ENCODE measurements at regions not wholly inside any gene's neighbourhood (a gene's known extent, or its start where the extent isn't known, plus 50 kb on each side); places are given as distances from the start of the nearest gene placed in this dataset.
"Not testable (repeated sequence)": the region's sequence is repeated elsewhere in the genome, so short reads cannot be mapped to it uniquely, and the experiment has no call there.

DNA sequence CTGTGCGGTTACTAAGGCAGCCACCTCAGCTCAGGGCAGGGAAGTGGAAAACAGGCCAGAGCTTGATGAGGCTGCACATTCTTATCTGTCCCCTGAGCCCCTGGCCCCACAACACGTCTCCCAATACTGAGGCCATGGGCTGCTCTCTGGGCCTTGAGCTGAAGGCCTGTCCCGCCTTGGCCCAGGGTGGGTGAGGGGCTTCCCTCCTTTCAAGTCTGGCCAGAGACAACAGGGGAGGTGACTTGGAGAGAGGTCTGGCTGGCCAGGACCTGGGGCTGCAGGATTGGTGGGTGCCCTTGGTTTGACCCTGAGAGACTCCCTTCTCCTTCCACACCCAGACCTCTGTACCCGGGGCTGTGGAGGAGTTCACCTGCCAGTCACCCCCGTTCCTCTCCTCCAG, 563.8 kb downstream of the PTPRU start:
- DNase-seq (ENCODE audit: low spot score) = no peak

DNA sequence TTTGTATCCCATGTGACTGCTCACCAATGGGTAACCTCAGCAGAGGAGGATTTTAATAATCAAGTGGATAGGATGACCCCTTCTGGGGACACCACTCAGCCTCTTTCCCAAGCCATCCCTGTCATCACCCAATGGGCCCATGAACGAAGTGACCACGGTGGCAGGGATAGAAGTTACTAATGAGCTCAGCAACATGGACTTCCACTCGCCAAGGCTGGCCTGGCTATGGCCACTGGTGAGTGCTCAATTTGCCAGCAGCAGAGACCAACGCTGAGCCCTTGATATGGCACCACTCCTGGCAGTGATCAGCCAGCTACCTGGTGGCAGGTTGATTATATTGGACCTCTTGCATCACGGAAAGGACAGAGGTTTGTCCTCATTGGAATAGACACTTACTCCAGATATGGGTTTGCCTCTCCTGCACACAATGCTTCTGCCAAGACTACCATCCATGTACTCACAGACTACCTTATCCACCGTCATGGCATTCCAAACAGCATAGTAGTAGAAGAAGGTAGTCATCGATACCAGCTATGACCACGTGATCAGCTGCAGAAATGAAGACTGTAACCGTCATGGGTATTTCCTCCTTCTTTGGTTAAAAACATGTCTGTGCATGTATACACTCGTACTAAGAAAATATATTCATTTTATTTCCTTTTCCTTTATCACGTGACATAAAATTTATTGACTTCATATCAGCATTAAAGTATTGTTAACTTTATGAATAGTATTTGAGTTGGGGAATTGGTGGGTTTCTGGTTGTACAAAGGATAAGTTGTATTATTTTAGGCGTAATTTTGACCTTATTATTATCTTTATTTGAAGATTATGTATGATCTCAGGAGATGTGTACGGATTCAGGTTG, 562.6 kb downstream of the PTPRU start:
- DNase-seq (ENCODE audit: low spot score) = no peak

DNA sequence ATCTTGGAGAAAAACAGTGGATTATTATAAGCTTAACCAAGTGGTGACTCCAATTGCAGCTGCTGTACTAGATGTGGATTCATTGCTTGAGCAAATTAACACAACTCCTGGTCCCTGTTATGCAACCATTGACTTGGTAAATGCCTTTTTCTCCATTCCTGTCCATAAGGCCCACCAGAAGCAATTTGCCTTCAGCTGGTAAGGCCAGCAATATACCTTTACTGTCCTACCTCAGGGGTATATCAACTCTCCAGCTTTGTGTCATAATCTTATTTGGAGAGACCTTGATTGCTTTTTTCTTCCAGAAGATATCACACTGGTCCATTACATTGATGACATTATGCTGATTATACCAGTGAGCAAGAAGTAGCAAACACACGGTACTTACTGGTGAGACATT, 560.8 kb downstream of the PTPRU start:
- DNase-seq (ENCODE audit: low spot score) = not testable (repeated sequence)

DNA sequence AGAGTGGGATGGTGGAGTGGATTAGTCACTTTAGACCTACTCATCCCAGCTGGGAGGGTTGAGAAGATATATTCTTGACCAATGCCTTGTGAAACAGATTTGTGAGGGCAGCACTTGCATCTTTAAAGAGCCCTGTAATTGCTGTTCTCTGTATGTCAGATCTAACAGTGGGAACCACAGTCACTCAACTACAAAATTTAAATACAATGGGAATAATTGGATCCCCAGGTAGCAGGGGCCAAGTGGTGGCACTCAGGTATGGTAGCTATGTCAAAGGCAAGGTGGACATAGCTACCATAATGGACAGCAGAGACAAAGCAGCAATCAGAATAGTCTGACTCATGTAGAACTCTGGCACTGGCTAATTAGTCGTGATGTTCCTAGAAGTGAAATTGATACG, 559.6 kb downstream of the PTPRU start:
- DNase-seq (ENCODE audit: low spot score) = not testable (repeated sequence)

DNA sequence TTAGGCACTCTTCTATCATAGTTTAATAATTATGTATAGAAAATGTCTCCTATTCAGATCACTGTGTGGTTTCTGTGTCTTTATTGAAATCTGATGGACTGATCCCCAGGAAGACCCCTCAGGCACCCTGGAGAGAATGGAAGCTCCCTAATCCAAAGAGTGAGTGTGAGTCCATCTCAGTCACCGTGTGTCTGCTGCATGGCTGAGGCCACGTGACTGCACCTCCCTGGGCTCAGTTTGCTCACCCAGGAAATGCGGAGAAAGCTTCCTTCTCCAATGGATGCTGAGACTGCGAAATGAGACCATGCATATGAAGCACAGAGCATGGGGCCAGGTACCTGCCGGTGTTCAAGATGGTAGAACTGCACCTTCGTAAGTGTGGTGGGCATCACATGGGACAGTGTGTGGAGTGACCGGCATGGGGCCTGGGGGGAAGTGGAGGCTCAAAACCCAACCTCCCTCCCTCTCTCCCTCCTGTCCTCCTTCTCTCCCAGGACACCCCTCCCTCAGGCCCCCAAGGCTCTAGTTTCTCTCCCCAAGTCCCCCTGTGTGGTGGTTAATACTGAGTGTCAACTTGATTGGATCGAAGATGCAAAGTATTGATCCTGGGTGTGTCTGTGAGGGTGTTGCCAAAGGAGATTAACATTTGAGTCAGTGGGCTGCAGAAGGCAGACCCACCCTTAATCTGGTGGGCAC, 557.5 kb downstream of the PTPRU start:
- no peak for DNase-seq (ENCODE audit: low spot score)

DNA sequence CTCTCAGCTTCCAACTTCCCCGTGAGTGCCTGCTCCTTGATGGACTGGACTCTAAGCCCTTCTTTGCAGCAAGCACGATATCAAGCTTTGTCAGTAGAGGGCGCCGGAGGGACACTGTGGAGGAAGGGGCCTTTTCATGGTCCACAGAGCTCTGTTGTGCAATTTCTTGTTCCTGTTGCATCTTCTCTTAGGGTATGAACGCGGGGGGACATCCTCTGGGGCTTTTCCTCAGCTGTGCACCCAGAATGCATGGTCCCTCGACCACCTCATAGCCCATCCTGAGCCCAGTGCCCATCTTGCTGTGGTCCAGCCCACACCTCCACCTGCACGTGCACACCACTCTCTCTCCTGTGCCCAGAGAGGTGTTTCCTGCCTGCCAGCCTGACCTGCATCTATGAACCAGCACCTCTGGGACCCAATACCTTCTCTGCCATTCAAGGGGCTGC, 556.8 kb downstream of the PTPRU start:
- peak; percentile 34 for DNase-seq (ENCODE audit: low spot score)

DNA sequence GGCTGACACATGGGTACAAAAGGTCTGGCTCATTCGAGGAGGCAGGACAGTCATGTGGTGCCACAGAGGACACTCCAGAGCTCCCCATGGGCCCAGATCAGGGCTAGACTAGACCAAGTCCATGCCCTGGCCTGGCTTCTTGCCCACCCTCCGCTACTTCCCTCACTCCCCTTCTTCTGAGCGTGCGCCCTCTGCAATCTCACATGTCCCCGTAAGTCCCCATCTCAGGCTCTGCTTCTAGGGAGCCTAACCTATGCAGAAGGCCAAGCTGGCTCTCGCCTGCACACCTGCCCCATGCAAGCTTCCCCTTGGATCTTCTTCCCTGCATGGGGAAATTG, 553.6 kb downstream of the PTPRU start:
- no peak for DNase-seq (ENCODE audit: low spot score)

DNA sequence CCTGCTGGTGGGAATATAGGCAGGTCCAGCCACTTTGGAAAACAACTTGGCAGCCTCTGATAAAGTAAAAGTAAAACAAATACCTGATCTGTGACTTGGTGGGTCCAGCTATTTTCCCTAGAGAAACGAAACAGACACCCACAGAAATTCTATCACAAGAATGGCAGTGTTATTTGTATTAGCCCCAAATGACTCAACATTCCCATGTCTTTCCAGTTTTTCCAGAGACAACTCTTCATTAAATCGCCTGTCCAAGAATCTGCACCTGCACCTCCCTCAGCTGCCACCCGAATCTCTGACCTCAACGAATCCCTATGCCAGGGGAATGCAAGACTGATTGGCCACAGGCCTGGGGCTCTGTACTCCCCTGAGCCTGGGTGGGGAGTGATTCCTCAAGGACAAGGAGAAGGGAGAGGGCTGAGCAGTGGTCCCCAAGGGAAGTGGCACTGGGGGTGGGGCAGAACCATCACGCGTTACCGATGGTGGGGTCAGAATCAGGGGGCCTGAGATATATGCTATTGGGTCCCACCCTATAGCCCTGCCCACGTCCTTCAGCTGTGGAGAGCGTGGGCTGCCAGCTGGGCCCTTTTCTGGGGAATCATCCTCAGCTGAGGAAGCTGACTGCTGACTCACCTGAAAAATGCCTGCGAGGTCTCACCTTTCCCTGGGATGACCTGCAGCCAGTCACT, 553.0 kb downstream of the PTPRU start:
- no peak for DNase-seq (ENCODE audit: low spot score)

DNA sequence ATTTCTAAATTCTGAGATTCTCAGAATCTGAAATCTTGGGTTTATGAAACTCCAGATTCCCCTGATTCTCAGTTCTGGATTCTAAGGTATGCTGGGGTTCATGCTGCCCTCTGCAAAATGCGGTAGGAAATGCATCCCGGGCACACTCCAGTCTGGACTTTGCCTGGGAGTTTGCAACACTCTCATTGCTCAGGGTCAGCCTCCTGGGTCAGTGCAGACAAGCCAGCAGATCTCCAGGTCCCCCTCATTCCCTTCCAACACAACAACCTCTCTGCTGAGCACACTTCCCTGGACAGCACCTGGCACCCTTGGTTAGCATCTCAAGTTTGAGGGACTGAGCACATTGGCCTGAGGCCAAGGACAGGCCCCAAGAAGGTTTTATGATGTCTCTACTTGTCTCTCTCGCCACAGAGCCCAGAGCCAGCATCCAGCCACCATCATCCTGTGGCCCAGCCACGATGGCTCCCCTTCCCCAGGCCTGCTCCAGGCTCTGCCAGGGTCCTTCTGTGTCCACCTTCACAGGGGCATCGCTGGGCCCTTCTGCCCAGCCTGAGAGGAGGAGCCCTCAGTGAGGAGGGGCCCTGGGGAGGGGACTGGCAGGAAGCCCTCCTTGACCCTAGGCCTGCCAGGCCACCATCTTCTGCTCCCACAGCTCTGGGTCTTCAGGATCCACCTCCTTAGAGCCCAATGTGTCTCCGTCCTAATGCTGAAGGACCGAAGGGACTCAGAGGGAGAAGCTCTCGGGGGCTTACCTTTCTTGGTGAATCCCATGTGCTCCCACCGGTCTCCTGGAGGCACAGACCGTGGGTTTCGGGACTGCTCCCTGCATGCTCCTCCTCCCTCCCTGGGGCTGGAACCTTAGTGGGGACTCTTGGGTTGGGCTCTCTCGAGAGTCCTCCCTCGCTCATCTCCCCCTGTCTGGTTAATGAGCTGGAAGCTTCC, 550.7 kb downstream of the PTPRU start:
- no peak for DNase-seq (ENCODE audit: low spot score)

DNA sequence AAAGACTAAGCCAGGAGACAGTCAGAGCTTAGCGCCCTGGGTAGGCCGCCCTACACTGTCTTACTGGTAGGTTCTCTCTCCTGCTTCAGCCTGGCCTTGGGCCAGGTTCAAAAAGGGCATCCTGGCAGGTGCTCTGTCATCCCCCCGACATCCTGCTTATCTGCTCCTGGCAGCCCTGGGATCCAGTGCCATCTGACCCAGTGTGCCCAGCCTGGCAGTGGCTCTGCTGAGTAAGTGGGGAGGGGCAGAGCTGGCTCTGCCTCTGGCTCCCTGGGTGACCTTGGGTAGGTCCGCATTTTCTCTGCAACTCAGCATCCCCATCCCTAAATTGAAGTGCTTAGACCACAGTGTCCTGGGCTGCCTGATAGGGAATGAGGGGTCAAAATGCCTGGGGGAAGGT, 549.9 kb downstream of the PTPRU start:
- no peak for DNase-seq (ENCODE audit: low spot score)

DNA sequence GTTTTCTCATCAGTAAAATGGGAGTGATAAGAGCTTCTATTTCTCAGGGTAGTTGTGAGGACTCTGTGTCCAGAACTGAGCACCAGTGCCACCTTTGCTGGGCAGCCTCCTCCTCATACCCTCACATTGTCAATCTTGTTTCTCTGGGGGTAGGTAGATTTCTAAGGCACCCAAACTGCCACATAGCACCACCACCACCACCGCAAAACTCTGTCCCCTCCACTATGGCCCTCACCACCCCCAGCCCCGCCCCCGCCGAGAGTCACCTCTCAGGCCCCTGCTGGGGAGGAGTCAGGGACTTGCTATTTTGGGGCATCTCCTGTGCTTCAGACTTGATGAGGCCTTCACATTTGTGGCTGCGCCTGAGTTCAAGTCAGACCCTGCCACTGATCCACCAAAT, 549.2 kb downstream of the PTPRU start:
- no peak for DNase-seq (ENCODE audit: low spot score)

DNA sequence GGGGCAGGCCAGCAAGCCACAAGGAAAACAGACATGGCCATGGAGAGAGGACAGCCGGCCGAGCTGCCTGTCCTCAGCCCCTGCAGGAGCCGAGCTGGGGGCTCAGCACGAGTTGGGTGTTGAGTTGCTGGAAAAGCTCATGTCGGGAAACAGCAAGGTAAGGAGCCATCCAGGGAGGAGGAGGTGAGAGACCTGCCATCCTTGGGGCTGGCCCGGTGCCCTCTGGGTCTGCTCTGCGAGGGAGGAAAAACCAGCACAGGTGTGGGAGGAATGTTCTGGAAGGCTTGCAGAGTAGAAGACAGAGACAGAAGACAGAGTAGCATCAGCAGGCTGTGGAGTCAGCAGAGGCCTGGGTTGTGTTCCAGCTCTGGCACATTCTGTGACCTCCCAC, 548.8 kb downstream of the PTPRU start:
- no peak for DNase-seq (ENCODE audit: low spot score)

DNA sequence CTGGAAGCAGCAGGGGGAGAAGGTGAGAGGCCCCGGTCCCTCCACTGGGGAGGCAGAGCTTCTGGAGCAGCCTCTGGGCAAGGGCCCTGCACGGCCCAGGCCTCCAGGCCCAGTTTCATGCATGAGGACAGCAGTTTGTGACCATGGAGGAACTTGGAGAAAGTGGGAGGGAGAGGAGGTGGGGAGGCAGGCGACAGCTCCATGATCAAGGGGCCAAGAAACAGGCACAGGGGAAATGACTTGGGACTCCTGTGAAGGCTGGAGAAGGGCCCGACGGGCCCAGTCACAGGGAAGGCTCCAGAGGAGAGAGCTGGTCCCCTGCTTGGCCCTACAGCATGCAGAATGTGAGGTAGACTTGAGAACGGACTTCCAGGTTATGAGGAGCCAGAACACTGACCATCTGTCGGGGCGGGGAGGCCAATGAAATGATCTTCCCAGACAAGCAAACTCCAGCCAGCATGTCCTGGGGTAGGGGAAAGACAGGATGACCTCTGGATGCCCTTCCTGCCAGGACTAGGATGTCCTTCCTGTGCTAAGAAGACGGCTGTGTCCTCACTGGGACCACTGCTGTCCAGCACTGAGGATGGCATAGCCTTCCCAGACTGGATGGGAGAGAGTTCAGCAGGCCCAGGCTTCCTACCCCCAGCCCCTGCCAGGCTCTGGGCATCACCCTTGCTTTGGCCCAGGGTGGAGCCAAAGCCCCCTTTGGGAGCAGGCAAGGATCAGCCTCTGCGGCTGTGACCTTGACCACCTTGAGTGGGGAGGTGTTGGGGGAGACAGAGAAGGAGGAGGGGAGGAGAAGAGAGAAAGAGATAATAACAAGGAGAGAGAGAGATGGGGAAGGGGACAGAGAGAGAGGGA, 548.2 kb downstream of the PTPRU start:
- no peak for DNase-seq (ENCODE audit: low spot score)

DNA sequence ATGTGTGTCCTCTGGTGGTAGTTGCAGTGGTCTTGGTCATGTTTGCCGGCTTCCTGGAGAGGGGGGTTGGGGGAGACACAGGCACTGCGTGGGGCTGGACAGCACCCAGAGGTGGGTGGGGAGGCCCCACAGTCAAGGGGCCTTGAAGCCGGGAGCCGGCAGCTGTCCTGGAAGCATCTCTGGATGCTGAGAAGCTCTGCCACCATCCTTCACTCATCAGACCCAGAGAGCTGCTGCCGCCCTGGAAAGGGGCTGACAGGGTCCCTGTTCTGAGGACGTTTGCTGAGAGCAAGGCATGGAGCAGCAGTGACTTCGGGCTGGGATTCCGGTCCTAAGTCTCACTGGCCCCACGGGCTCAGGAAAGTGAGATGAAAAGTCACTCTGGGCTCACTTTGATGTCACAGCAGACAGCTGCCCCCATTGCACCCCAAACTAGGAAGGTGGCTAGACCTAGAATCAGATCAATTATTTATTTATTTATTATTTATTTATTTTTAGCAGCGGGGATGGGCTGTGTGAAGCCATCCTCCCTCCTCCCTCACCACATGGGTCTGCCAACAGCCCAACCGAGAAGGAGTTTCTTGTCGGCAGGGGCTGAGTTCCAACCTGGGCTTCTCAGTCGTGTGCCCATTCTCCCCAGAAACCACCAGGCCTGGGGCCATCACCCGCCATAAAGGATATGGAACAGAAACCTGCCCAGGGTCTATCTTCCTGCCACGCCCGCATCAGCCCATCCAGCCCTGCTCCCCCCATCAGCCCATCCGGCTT, 547.4 kb downstream of the PTPRU start:
- DNase-seq (ENCODE audit: low spot score) = no peak

DNA sequence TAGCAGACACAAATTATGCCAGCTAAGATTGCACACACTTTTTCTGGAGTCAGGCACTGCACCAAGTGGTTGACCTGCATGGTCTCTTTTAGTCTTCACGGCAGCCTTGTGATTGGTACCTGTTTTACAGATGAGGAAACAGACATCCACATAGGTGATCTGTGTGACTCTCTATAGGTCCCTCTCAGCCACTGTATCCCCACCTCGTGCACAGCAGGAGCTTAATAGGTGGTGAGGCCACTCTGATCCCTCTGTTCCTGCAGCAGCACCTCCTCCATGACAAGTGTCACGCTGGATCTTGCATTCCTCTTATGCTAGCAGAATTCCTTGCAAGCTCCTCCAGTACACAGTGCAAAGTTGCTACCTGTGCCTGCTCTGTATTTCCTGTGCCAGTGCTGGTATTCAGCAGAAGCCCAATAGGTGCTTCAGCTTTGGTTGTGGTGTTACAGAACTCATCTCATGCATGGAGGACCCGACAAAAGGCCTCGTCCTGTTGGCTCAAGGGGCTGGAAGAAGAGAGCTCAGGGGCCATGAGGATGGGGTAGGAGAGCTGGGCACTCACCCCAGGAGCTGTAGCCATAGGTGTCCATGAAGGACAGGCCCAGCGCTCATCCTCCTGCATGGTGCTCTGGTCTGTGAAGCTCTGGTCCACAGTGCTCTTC, 546.7 kb downstream of the PTPRU start:
- DNase-seq (ENCODE audit: low spot score) = no peak

DNA sequence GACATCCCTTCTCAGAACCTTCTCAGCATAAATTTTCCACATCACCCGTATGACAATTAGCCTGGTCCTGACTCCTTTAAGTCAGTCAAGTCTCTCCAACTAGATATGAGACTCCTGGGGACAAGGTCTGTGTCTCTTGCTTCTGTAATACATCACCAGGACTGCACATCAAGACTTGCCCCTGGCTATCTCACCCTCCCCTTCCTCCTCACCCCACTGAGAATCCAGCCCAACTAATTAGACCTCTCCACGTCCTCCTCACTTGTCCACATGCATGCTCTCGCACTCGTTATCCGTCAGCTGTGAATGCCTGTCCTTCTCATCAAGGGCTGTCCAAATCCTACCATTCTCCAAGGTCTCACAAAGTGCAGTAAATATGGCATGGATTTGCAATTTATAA, 542.8 kb downstream of the PTPRU start:
- DNase-seq (ENCODE audit: low spot score) = no peak

DNA sequence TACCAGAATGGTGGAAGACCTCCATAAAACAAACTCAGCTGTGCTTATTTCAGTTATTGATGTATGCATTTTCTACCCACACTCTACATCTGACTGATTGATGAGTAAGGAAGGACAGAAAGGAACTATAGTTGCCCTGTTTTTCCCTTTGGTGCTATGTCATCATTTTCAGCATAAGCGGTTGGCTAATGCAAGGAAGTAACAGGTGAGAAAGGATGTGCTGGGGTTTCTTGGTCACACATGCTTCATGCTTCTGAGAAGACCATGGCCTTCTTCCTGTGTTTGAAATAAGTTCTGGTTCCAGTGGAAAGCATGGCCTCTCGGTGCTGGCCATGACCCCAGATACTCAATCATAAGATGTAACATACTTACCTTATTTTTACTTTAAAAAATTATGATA, 541.2 kb downstream of the PTPRU start:
- no peak for DNase-seq (ENCODE audit: low spot score)

DNA sequence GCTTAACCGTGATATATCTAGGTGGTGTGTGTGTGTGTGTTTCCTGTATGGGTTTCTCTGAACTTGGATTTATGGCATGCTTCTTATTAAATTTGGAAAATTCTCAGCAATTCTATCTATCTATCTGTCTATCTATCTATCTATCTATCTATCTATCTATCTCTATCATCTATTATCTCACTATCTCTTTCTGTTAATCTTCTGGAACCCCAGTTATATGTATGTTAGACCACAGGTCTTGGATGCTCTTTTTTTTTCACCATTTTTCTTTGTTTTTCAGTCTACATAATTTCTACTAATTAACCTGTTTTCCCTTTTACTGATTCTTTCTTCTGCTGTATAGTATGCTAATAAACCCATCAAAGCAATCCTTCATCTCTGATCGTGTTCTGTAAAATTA, 538.0 kb downstream of the PTPRU start:
- DNase-seq (ENCODE audit: low spot score) = no peak

DNA sequence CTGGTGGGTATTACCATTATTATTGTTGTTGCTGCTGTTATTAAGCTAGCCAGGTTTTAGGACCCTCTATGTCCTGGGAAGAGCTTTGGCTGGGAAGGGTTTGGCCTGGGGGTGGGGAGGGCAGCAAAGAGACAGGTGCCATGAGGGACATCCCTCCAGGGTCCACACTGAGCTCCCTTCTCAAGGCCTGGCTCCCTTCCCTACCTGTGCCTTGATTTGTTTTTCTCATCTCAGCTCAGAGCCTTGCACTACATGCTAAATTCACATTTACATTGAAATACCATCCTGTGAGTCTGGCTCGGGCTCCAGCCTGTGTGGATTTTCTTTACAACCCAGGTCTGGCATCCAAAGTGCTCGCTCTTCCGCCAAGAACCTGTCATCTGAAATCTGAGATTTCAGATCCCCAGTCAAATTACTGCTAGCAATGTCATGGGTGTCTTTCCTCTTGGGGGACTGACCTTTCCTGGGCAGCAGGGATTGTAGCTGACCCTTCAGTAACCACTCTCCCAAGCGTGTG, 536.3 kb downstream of the PTPRU start:
- no peak for DNase-seq (ENCODE audit: low spot score)
